ENCODE measurements at regions not wholly inside any gene's neighbourhood (a gene's known extent, or its start where the extent isn't known, plus 50 kb on each side); places are given as distances from the start of the nearest gene placed in this dataset.

DNA sequence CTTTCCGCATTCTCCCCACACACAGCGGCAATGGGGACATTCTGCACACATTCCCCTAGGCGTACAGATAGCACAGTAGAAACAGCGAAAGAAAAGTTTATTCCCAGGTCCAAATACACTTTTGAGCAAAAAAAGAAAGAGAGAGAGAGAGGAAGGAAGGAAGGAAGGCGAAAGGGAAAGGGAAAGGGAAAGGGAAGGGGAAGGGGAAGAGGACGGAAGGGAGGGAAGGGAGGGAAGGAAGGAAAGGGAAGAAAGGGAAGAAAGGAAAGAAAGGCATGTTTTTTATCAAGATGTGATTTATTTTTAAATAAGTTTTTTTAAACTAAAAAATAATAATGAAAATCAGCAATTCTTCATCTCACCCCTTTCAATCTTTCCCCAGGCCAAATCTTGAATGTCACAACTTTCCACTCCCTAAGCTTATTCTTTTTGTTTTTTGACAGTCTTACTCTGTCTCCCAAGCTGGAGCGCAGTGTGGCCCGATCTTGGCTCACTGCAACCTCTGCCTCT, 281.7 kb downstream of the SKIDA1 start:
- no peak for TF ChIP-seq YY1 (IDR thresholded peaks at IDR 0.05; ENCODE audit: insufficient read depth, insufficient read length)
- TF ChIP-seq SUZ12 (IDR thresholded peaks at IDR 0.05; ENCODE audit: extremely low read depth, insufficient read depth, insufficient read length), result no peak

Measured in NT2/D1 (cell line).